ENCODE measurements at regions not wholly inside any gene's neighbourhood (a gene's known extent, or its start where the extent isn't known, plus 50 kb on each side); places are given as distances from the start of the nearest gene placed in this dataset.

GRCh38 chr13:71087006-71087405 is 780.0 kb downstream of the DACH1 start:
- TF ChIP-seq CTCF (IDR thresholded peaks at IDR 0.05) (no peak), EP300 (IDR thresholded peaks at IDR 0.05) (no peak), RFX5 (IDR thresholded peaks at IDR 0.05) (no peak), NR3C1 (IDR thresholded peaks at IDR 0.05) (no peak), ELK1 (IDR thresholded peaks at IDR 0.05; ENCODE audit: low read depth, low read length) (no peak)
